IMR-90 (cell line): ENCODE measurements at regions not wholly inside any gene's neighbourhood (a gene's known extent, or its start where the extent isn't known, plus 50 kb on each side); places are given as distances from the start of the nearest gene placed in this dataset.

ENCODE experiments used
- ATAC-seq: fragments of 200-7000 bp; cut with Tn5 transposase; 2 replicates; pipeline ENCODE4 v1.9.1; 2020; ENCODE audit warnings: low read depth, mild to moderate bottlenecking, moderate library complexity
- BruUV-seq: library from RNA; stranded (reverse); fragments of 400-500 nt; replicated peaks from 2 replicates; lab custom pipeline; 2021; lab: Mats Ljungman, UMichigan
- CTCF ChIA-PET: fragments of 300-600 bp; formaldehyde crosslinking; extraction: SDS; loops from one replicate; lab custom pipeline; 2021; ENCODE audit warnings: antibody characterized with exemption; lab: Yijun Ruan, JAX
- POLR2A ChIA-PET: fragments of 300-600 bp; sonication (Branson Sonifier 250); formaldehyde crosslinking; loops from one replicate; lab custom pipeline; 2022; ENCODE audit warnings: antibody characterized with exemption; ENCODE audit not compliant: unreplicated experiment; lab: Charles Lee
- DNase-seq: peaks from one replicate; pipeline ENCODE4 v3.0.0; 2013
- H2AFZ ChIP-seq: replicated peaks from 2 replicates; pipeline ENCODE3; 2013; ENCODE audit warnings: low read length, mild to moderate bottlenecking; ENCODE audit not compliant: poor library complexity
- H2AK5ac ChIP-seq: 2 replicates; pipeline ENCODE4 v1.6.1; 2013; ENCODE audit warnings: low read depth, low read length, inconsistent platforms
- H2AK9ac ChIP-seq: replicated peaks from 2 replicates; pipeline ENCODE3; 2013; ENCODE audit warnings: mild to moderate bottlenecking, low read depth, low read length, moderate library complexity; ENCODE audit not compliant: poor library complexity
- H2BK120ac ChIP-seq: 2 replicates; pipeline ENCODE4 v1.6.1; 2013; ENCODE audit warnings: low read depth, low read length, inconsistent platforms
- H2BK15ac ChIP-seq: 3 replicates; pipeline ENCODE4 v1.6.1; 2013; ENCODE audit warnings: low read depth, low read length, inconsistent platforms
- H2BK20ac ChIP-seq: 2 replicates; pipeline ENCODE4 v1.6.1; 2013; ENCODE audit warnings: low read depth, mild to moderate bottlenecking, inconsistent platforms, low read length, moderate library complexity
- H2BK5ac ChIP-seq: 2 replicates; pipeline ENCODE4 v1.6.1; 2013; ENCODE audit warnings: mild to moderate bottlenecking, low read depth, low read length, inconsistent platforms; ENCODE audit not compliant: poor library complexity, severe bottlenecking
- H3K14ac ChIP-seq: replicated peaks from 2 replicates; pipeline ENCODE4 v1.6.1; 2013; ENCODE audit warnings: low read depth, low read length, inconsistent platforms
- H3K18ac ChIP-seq: 2 replicates; pipeline ENCODE4 v1.6.1; 2013; ENCODE audit warnings: low read depth, low read length, control low read depth
- H3K23ac ChIP-seq: 2 replicates; pipeline ENCODE4 v1.6.1; 2013; ENCODE audit warnings: low read depth, low read length, inconsistent platforms
- H3K27ac ChIP-seq: 2 replicates; pipeline ENCODE4 v1.5.1; 2013; ENCODE audit warnings: mild to moderate bottlenecking, control low read depth, low read length; ENCODE audit not compliant: insufficient read depth
- H3K27me3 ChIP-seq: 2 replicates; pipeline ENCODE4 v1.6.1; 2013; ENCODE audit warnings: low read length; ENCODE audit not compliant: control insufficient read depth, insufficient read depth
- H3K36me3 ChIP-seq: 2 replicates; pipeline ENCODE4 v1.6.1; 2013; ENCODE audit warnings: low read length, mixed read lengths; ENCODE audit not compliant: control insufficient read depth, insufficient read depth
- H3K4ac ChIP-seq: 2 replicates; pipeline ENCODE4 v1.6.1; 2013; ENCODE audit warnings: low read depth, low read length, inconsistent platforms
- H3K4me1 ChIP-seq: 2 replicates; pipeline ENCODE4 v1.6.1; 2013; ENCODE audit warnings: low read length, mixed read lengths; ENCODE audit not compliant: control insufficient read depth, insufficient read depth
- H3K4me2 ChIP-seq: 2 replicates; pipeline ENCODE4 v1.6.1; 2013; ENCODE audit warnings: low read depth, mild to moderate bottlenecking, control low read depth, low read length, moderate library complexity
- H3K4me3 ChIP-seq: 2 replicates; pipeline ENCODE4 v1.5.1; 2013; ENCODE audit warnings: low read depth, mild to moderate bottlenecking, control low read depth, low read length, moderate library complexity; ENCODE audit not compliant: insufficient read depth
- H3K56ac ChIP-seq: 2 replicates; pipeline ENCODE4 v1.6.1; 2013; ENCODE audit warnings: low read length, inconsistent platforms; ENCODE audit not compliant: insufficient read depth; ENCODE audit errors: extremely low read depth
- H3K79me1 ChIP-seq, 2 experiments: 2 replicates each; pipeline ENCODE4 v1.6.1; 2013; ENCODE audit warnings: low read length in 2 of 2, inconsistent platforms in 1 of 2, low read depth in 1 of 2
- H3K9ac ChIP-seq: 2 replicates; pipeline ENCODE4 v1.6.1; 2013; ENCODE audit warnings: low read depth, low read length, control low read depth
- H3K9me1 ChIP-seq: 2 replicates; pipeline ENCODE4 v1.6.1; 2013; ENCODE audit warnings: low read length, inconsistent platforms; ENCODE audit not compliant: insufficient read depth
- H3K9me3 ChIP-seq: 2 replicates; pipeline ENCODE4 v1.6.1; 2013; ENCODE audit warnings: low read length; ENCODE audit not compliant: control insufficient read depth, insufficient read depth
- H4K20me1 ChIP-seq: 2 replicates; pipeline ENCODE4 v1.6.1; 2013; ENCODE audit warnings: low read length, inconsistent platforms; ENCODE audit not compliant: insufficient read depth
- H4K5ac ChIP-seq: 2 replicates; pipeline ENCODE4 v1.6.1; 2013; ENCODE audit warnings: mild to moderate bottlenecking, low read depth, low read length, control low read depth
- H4K8ac ChIP-seq, 2 experiments: 2 replicates each; pipeline ENCODE4 v1.6.1; 2013; ENCODE audit warnings: low read depth in 2 of 2, low read length in 2 of 2, control low read depth in 1 of 2, inconsistent platforms in 1 of 2
- H4K91ac ChIP-seq: 2 replicates; pipeline ENCODE4 v1.6.1; 2013; ENCODE audit warnings: low read depth, low read length, inconsistent platforms; ENCODE audit not compliant: insufficient read depth
- BHLHE40 ChIP-seq: fragments of 150-350 bp; IDR thresholded peaks from 2 replicates; pipeline ENCODE4 v1.6.1; 2016; ENCODE audit warnings: mild to moderate bottlenecking, low read depth, low read length
- FOS ChIP-seq: fragments of 150-350 bp; IDR thresholded peaks from 2 replicates; pipeline ENCODE4 v1.6.1; 2016; ENCODE audit warnings: low read depth, low read length
- MXI1 ChIP-seq: IDR thresholded peaks from 2 replicates; pipeline ENCODE4 v1.6.1; 2012; ENCODE audit warnings: low read depth, mild to moderate bottlenecking, low read length, moderate library complexity, borderline replicate concordance
- WGBS, 2 experiments: methylation state at CpG; one replicate each; pipeline versions ENCODE4 v1.1.5 to v1.1.7; 2013; ENCODE audit warnings: missing lambda C conversion rate in 2 of 2; ENCODE audit not compliant: insufficient read length in 1 of 2; ENCODE audit errors: extremely low coverage in 2 of 2; 5-methylcytosine and 5-hydroxymethylcytosine counted together
- dilution Hi-C: fragments of 300-500 bp; cut with HindIII; formaldehyde crosslinking; loops from one replicate; pipeline ENCODE4 v1.14.3; 2018; ENCODE audit warnings: low sequenced_read_pairs; ENCODE audit not compliant: unreplicated experiment
- in situ Hi-C: fragments of 300-500 bp; cut with MboI; formaldehyde crosslinking; loops from 3 replicates; pipeline ENCODE4 v1.14.3; 2019; ENCODE audit warnings: low sequenced_read_pairs, inconsistent platforms, mixed read lengths
- intact Hi-C: fragments of 100-400 bp; cut with micrococcal nuclease; formaldehyde crosslinking; loops from 2 replicates; pipeline ENCODE4 v1.10.0; 2022

GRCh38 chr13:111060237-111060919, 54.7 kb upstream of the ARHGEF7 start:
- intact Hi-C loops (loop anchor here (10.0 kb wide), 1 partner anchor 1384 kb away; no protein-coding TSS in a partner anchor), dilution Hi-C loops (no loop called here), in situ Hi-C loops (no loop called here)
- Histone ChIP-seq H2AFZ (no peak overlapping the region), H3K18ac (no peak overlapping the region), H4K8ac (no peak overlapping the region), H3K27ac (no peak overlapping the region), H3K4me3 (no peak overlapping the region), H3K4me2 (no peak overlapping the region), H4K5ac (no peak overlapping the region), H4K20me1 (no peaks in the 10 kb centered on the region), H2BK120ac (no peak overlapping the region), H3K4ac (no peak overlapping the region), H4K91ac (no peak overlapping the region), H3K23ac (no peak overlapping the region), H3K36me3 (no peaks in the 10 kb centered on the region), H3K27me3 (peaks cover 17% of the 10 kb centered on the region), H2AK9ac (no peak overlapping the region), H3K4me1 (no peaks in the 10 kb centered on the region), H3K9me1 (no peaks in the 10 kb centered on the region), H3K56ac (no peak overlapping the region), H2BK15ac (no peak overlapping the region), H3K79me1 (no peaks in the 10 kb centered on the region), H2BK20ac (no peak overlapping the region), H2AK5ac (no peak overlapping the region), H3K9me3 (no peaks in the 10 kb centered on the region), H3K9ac (no peak overlapping the region), H3K14ac (no peak overlapping the region), H2BK5ac (no peak overlapping the region)
- no peak for TF ChIP-seq BHLHE40
- no peak for TF ChIP-seq FOS
- TF ChIP-seq MXI1, result no peak
- no peak for DNase-seq
- ChIA-PET CTCF (no interaction called here), POLR2A (no interaction called here)
- ATAC-seq, result no peak
- WGBS, 2 experiments, result no CpG with 5 or more reads among the region's 4 CpGs
- BruUV-seq, result no TSS peak
